DMS153 (cell line): ENCODE measurements at regions not wholly inside any gene's neighbourhood (a gene's known extent, or its start where the extent isn't known, plus 50 kb on each side); places are given as distances from the start of the nearest gene placed in this dataset.

Experiments
- DNase-seq: peaks from one replicate; lab custom pipeline; 2025; lab: John Stamatoyannopoulos, UW

DNA sequence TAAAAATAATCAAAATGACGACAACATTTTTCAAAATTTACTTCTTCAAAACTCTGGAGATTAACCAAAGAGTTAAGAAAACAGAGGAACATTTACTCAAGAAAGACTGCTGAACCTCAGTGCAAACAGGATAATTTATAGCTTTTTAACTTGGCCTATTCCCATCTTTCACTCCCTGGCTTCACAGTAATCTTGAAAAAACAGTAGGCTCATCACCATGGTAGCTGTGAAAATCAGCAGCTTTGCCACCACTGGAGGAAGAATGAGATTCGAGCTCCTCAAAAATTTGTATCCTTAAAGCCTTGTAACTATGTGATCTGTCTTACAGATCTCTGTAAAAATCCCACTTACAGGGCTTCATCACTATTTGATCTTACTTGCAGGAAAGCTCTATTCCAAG is 447.7 kb upstream of the CTSO start:
- no peak for DNase-seq

DNA sequence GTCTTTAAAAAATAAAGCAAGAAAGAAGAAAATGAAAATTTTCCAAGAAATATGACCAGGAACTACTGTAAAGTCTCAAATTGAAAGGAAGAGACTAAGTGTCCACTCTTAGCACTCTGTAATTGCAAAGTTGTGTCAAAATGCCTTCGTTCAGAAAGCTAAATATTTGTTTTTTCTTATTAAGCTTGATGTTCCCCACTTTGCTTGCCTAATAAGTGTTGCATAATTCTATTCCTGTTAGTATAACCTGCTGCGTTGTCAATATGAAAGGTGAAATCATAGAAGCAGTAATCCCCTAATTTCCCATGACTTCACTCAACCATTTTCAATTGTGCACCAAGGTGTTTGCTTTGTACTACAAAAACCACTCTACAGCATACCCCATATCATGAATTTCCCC is 442.9 kb upstream of the CTSO start:
- DNase-seq, result no peak

DNA sequence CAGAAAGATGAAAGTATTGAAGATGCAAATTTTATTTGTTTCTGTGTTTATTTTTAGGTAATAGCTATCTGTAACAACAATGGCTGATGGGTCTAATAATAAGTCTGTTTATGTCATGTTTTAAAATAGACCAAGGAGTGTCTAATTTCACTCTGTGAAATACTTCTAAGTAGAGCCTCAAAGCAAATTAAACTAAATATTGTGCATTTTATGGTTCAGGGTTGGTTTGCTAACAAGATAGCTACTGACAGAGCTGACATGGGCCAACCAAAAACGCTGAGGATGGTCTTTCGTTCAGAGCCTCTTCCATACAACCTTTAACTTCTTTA is 437.6 kb upstream of the CTSO start:
- no peak for DNase-seq

DNA sequence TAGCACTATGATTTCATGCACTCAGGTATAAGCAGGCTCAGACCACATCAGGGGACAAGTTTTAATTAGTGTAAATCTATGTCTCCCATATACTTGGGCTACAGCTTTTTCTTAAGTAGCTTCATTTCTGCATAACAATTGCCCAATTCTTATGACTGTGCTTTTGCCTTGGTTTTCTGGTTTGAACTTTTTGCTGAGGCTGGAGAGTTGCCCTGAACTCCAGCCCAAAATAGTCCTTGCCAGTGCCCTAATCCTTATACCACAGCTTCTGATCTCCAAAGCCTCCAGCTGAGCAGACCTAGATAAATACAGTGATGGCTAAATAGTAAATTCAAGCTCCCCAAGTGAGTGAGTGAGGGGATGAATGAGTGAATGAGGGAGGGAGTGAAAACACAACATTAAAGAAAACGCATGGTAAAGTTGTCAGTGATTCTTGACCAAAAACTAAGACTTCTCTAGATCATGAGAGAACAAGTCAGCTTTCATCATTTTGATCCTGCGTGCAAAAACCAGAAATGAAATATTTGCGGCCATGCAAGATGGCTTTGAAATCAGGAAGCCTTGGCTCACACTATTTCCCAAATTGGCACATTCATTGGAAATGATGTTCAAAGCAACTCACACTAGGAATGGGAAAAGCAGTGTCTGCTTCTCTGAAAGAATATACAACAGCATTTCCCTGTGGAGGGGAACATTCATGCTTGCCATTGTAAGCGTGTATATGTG is 437.1 kb upstream of the CTSO start:
- no peak for DNase-seq

DNA sequence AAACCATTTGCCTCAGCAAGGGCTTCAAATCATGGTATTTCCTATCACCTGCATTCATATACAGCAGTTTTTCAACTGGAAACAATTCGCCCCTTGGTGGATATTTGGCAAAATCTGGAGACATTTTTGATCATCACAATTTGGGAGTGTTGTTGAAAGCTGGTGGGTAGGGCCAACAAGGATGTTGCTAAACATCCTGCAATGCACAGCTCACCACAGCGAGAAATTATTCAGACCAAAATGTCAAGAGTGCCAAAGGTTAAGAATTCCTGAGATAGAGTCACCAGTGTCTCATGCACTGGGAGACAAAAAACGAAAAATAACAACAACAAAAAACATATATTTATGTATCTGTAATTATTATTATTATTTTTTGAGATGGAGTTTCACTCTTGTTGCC is 435.2 kb upstream of the CTSO start:
- DNase-seq, result no peak

DNA sequence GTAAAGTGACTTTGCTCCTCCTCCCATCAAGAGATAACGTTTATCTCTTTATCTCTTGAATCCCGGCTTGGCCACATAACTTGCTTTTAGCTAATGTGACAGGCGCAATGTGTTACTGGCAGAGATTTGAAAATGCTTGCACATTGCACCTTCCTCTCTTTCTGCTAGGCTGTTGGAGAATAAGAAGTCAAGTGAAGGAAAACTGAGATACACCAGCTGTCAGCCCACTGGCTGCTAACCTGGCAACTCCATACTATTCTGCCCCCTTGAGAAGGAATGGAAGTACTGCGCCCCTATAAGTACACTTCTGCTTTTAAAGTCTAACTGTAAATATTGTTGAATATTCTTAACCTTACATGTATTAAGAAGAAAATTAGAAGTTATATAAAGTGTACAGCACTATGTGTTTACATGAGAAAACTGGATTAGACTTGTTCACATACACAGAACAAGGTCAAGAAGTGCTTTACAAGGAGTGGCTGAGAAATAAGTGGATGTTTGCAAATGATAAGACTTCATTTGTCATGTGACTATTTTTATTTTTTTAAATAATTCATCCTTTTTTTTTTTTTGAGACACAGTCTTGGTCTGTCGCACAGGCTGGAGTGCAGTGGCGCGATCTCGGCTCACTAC is 424.5 kb upstream of the CTSO start:
- no peak for DNase-seq

- no peak for DNase-seq
Measured at GRCh38 chr4:156377036-156377710, 423.5 kb upstream of the CTSO start.

DNA sequence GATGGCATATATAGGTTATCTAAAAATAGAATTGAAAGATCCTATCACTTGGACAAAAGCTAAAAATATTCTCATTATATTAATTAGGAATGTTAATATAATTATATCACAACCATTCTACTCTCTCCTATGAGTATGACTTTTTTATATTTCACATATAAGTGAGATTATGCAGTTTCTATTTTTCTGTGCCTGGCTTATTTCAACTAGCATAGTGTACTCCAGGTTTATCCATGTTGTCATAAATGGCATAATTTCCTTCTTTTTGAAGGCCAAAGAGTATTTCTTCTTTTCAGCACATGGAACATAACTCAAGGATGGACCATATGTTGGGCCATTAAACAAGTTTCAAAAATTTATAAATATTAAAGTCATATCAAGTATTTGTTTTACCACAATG is 421.2 kb upstream of the CTSO start:
- DNase-seq, result no peak

GRCh38 chr4:156374069-156374468 is 420.4 kb upstream of the CTSO start:
- peak; percentile 19 for DNase-seq

- peak; percentile 28 for DNase-seq
Measured at GRCh38 chr4:156367502-156367901, 413.8 kb upstream of the CTSO start.

DNA sequence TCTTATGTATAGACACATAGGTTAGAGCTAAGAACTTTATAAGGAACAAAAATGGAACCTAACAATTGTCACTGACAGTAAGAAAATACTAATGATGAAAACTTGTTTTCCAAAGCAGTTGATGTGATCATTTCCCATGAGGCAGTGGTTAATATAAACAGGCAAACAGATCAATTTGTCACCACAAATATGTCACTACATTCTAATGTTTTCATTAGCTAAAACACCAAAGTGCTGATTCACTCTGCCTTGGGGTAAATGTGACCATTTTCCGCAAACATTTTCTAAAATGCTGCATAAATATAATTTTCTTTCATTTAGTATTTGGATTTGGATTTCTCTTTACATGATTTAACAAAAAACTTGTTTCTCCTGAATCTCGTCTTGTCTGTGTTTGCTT is 408.9 kb upstream of the CTSO start:
- DNase-seq, result no peak

- DNase-seq, result no peak
Measured at GRCh38 chr4:156347412-156348075, 393.9 kb upstream of the CTSO start.

GRCh38 chr4:156346959-156347385 is 393.3 kb upstream of the CTSO start:
- no peak for DNase-seq

DNA sequence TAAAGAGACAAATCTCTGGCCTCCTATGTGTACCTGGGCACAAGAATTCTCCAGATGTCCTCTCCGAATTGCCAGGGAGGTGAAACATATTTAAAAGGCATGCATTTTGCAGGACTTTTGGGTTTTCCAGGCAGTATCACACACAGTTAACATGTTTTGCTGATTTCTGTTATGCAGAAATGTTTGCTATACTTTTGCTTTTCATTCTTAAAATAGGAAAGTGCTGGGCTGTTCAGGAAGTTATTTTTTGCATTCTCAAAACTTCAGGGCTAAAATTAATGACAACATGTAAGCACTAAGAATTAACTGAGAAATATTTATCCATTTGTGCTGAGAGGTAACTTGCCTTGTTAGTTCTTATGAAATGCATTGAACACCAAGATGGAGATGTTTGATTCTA is 390.7 kb upstream of the CTSO start:
- DNase-seq, result no peak

GRCh38 chr4:156336511-156336910 is 382.8 kb upstream of the CTSO start:
- DNase-seq, result no peak

GRCh38 chr4:156335721-156336120 is 382.1 kb upstream of the CTSO start:
- DNase-seq, result no peak

GRCh38 chr4:156330436-156331031 is 376.9 kb upstream of the CTSO start:
- DNase-seq, result no peak

DNA sequence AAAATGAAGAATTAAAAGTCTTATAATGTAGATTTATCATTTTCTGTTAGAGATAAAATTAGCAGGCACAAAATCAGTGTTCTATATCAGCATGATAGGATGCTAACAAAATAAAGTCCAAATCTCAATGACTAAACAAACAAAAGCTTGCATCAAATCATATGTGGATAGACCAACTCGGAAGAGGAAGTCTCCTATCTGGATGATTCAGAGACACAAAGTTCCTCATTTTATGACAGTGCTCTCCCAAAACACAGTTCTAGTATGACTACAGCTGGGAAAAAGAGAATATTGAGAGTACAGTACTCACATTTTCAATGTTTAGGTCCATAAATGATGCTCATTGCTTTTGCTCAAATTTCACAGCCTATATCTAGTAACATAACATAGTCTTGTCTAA is 376.1 kb upstream of the CTSO start:
- DNase-seq, result no peak

DNA sequence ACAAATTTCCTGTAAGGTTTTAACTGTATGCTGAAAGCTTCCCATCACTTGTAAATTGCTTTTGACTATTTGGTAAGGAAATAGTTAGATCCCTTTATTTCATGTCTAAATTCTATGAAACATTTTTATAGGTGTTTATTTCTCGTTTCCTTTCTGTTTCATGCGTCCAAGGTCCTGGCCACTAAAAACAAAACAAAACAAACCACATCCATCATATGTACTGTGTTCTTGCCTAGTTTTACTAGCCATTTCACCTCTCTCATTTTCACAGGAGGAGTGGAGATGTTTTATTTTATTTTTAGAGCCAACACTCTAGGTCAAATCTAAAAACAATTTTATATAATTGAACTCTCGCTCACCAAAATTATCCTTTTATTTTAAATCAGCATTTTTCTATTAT is 375.2 kb upstream of the CTSO start:
- DNase-seq, result no peak

GRCh38 chr4:156326246-156326645 is 372.6 kb upstream of the CTSO start:
- DNase-seq, result no peak

DNA sequence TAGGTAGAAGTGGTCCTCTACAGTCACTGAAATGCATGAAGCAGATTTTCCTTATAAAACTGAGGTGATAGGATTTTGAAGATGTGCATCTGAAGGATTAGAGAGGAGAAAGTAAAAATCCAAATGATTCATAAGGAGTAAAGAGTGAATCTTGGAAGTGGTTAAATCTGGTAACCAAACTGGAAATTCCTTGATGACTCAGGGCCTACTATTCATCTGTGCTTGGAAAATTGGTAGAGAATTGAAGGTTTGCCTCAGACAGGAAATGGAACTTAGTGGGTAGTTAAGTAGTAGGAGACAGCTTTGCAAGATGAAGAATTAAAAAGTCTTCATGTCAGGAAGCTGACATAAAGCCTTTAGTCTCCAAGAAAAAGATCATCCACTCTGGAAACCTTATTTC is 368.9 kb upstream of the CTSO start:
- no peak for DNase-seq

DNA sequence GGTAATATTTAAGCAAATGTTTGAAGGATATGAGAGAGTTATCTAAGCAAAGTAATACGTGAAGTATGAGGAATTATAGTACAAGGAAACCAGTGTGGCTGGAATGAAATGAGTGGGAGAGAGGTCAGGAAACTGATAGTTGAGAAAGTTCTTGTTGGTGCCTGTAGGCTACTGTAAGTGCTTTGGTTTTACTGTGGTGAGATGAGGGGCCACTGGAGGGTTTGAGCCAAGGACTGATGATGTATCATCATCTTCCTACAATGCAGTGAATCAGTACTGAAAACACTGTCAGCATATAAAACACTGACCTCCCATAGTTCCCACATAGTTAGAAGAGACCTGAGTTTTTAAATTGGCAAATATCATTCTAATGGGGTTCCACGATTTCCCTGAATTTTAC is 367.5 kb upstream of the CTSO start:
- no peak for DNase-seq

GRCh38 chr4:156313497-156313896 is 359.8 kb upstream of the CTSO start:
- DNase-seq, result no peak
